Loucy (cell line): ENCODE measurements at regions not wholly inside any gene's neighbourhood (a gene's known extent, or its start where the extent isn't known, plus 50 kb on each side); places are given as distances from the start of the nearest gene placed in this dataset.

Experiments used
- CTCF ChIP-seq: fragments of 200-600 bp; sonication (generic); conservative IDR thresholded peaks from 2 replicates; pipeline ENCODE4 v1.5.1; 2014; ENCODE audit warnings: mild to moderate bottlenecking, antibody characterized with exemption, low read length
- EZH2phosphoT487 ChIP-seq: fragments of 200-600 bp; IDR thresholded peaks from 2 replicates; pipeline ENCODE4 v1.6.1; 2018; ENCODE audit warnings: antibody characterized with exemption, mild to moderate bottlenecking, moderate library complexity, borderline replicate concordance

DNA sequence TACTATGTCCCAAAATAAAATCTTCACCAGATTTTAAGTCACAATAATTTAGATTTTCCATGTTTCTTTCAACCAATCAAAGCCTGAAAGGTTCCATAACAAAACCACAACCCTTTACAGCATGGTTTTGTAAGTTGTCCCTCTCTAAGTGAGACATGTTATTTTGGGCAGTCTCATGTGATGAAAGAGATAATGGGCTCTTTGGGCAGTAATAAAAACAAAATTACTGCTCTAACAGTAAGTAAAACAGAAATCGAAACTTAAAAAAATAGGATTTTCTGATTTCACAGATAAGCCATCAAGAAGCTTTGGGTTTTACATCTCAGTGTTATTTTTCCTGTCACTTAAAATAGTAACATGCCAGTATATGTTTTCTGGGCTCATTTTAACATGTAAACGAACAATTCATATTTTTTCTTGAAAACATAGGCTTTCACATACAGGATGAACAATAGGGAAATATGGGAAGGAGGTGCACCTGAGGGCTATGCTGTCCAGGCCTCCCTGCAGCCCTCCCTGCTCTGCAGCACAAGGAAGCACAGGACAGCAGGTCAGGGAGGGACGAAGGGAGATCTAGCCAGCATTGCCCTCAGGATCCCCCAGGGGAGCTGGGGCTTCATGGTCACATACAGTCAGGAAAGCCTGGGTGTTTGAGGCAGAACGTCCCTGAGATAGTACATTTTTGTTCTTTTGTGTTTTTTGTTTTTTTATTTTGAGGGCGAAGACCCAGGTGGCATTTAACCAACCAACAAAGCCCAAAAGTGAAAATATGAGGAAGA, 157.4 kb downstream of the SHOX2 start:
- TF ChIP-seq CTCF (no peak), EZH2phosphoT487 (no peak)
